Smooth muscle cell (in vitro differentiated cells): ENCODE measurements at regions not wholly inside any gene's neighbourhood (a gene's known extent, or its start where the extent isn't known, plus 50 kb on each side); places are given as distances from the start of the nearest gene placed in this dataset.

Source experiments
- DNase-seq: peaks from one replicate; lab custom pipeline; 2025; ENCODE audit not compliant: unreplicated experiment; lab: John Stamatoyannopoulos, UW
- H2AFZ ChIP-seq: fragments of 200-600 bp; sonication (generic); 2 replicates; pipeline ENCODE4 v1.6.0; 2016; ENCODE audit warnings: antibody characterized with exemption, low read depth, mild to moderate bottlenecking
- H3F3A ChIP-seq: fragments of 200-600 bp; sonication (generic); 2 replicates; pipeline ENCODE4 v1.6.0; 2017; ENCODE audit warnings: antibody characterized with exemption, low read depth
- H3K27ac ChIP-seq: fragments of 200-600 bp; sonication (generic); 2 replicates; pipeline ENCODE4 v1.5.1; 2016; ENCODE audit warnings: low read depth, mild to moderate bottlenecking
- H3K27me3 ChIP-seq: fragments of 200-600 bp; sonication (generic); 2 replicates; pipeline ENCODE4 v1.6.1; 2016; ENCODE audit warnings: low read depth, mild to moderate bottlenecking
- H3K36me3 ChIP-seq: fragments of 200-600 bp; sonication (generic); 2 replicates; pipeline ENCODE4 v1.5.1; 2016; ENCODE audit warnings: low read depth
- H3K4me1 ChIP-seq: fragments of 200-600 bp; sonication (generic); 2 replicates; pipeline ENCODE4 v1.5.1; 2016; ENCODE audit warnings: low read depth
- H3K4me2 ChIP-seq: fragments of 200-600 bp; sonication (generic); 2 replicates; pipeline ENCODE4 v1.6.0; 2016; ENCODE audit warnings: mild to moderate bottlenecking
- H3K4me3 ChIP-seq: fragments of 200-600 bp; sonication (generic); 2 replicates; pipeline ENCODE4 v1.5.1; 2016; ENCODE audit warnings: mild to moderate bottlenecking
- H3K79me2 ChIP-seq: fragments of 200-600 bp; sonication (generic); 2 replicates; pipeline ENCODE4 v1.6.0; 2016; ENCODE audit warnings: low read depth, mild to moderate bottlenecking
- H3K9ac ChIP-seq: fragments of 200-600 bp; sonication (generic); 2 replicates; pipeline ENCODE4 v1.6.0; 2016; ENCODE audit warnings: low read depth
- H3K9me3 ChIP-seq: fragments of 200-600 bp; sonication (generic); replicated peaks from 2 replicates; pipeline ENCODE4 v1.5.1; 2016; ENCODE audit warnings: low read depth
- H4K20me1 ChIP-seq: fragments of 200-600 bp; sonication (generic); 2 replicates; pipeline ENCODE4 v1.6.0; 2016; ENCODE audit warnings: low read depth
- WGBS: methylation state at CpG from one replicate; pipeline ENCODE4 v1.1.7; 2016; ENCODE audit warnings: low lambda C conversion rate; 5-methylcytosine and 5-hydroxymethylcytosine counted together
- TF ChIP-seq, protein P1 (sequence below): fragments of 200-600 bp; sonication (generic); IDR thresholded peaks from 2 replicates; pipeline ENCODE4 v1.5.1; 2017; ENCODE audit warnings: borderline replicate concordance, mild to moderate bottlenecking, antibody characterized with exemption; ENCODE audit not compliant: insufficient read depth, poor library complexity, severe bottlenecking

DNA sequence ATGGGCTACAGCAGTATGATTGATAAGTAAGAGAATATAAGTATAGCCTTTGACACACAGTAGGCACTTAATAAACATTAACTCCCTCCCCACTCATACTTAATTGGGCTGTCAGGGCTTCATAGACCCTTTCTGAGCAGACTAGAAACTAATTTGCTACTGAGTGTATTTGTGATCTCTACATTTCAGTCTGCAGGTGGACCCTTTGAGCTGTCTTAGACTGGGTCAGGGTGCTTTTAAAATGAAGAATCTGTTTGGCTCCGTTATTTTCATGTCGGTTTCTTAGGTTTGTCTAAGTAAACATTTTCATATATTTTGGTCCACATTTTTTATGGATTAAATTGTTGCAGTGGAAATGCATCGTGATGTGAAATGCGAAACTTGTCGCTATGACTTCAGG, 50.3 kb upstream of the SELENOK start:
- H3K4me1 ChIP-seq = no peaks in the 10 kb centered on the region
- H3K27me3 ChIP-seq = peaks cover 63% of the 10 kb centered on the region
- H3F3A ChIP-seq = peaks cover 6% of the 10 kb centered on the region
- H3K9ac ChIP-seq = no peak overlapping the region
- no peaks in the 10 kb centered on the region for H4K20me1 ChIP-seq
- H3K4me3 ChIP-seq = no peak overlapping the region
- no peak for DNase-seq
- TF ChIP-seq, protein P1, sequence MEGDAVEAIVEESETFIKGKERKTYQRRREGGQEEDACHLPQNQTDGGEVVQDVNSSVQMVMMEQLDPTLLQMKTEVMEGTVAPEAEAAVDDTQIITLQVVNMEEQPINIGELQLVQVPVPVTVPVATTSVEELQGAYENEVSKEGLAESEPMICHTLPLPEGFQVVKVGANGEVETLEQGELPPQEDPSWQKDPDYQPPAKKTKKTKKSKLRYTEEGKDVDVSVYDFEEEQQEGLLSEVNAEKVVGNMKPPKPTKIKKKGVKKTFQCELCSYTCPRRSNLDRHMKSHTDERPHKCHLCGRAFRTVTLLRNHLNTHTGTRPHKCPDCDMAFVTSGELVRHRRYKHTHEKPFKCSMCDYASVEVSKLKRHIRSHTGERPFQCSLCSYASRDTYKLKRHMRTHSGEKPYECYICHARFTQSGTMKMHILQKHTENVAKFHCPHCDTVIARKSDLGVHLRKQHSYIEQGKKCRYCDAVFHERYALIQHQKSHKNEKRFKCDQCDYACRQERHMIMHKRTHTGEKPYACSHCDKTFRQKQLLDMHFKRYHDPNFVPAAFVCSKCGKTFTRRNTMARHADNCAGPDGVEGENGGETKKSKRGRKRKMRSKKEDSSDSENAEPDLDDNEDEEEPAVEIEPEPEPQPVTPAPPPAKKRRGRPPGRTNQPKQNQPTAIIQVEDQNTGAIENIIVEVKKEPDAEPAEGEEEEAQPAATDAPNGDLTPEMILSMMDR = peak; percentile 5
- no peaks in the 10 kb centered on the region for H3K9me3 ChIP-seq
- no peak overlapping the region for H3K4me2 ChIP-seq
- H3K79me2 ChIP-seq = no peaks in the 10 kb centered on the region
- H3K27ac ChIP-seq = no peak overlapping the region
- no peak overlapping the region for H2AFZ ChIP-seq
- no peaks in the 10 kb centered on the region for H3K36me3 ChIP-seq
- 68% methylated on average over 5 of the region's 5 CpGs for WGBS
